Mesenteric fat pad (tissue), 1 donor: ENCODE measurements at regions not wholly inside any gene's neighbourhood (a gene's known extent, or its start where the extent isn't known, plus 50 kb on each side); places are given as distances from the start of the nearest gene placed in this dataset. TPM values are rescaled to one million over a fixed set of nuclear protein-coding genes. Genes with fewer than 3 reads are reported as not detected.

Experiments used
- microRNA-seq: library from miRNA; unstranded; fragments of <30 nt; microRNA quantifications from one replicate; pipeline ENCODE4 v1.2.0, GENCODE V29; 2020; ENCODE audit warnings: borderline number of aligned reads
- donor health status: DM: yes; HTN: yes; CAD: no.

Small RNA genes in the stretch of these regions (microRNA-seq; reads per million reads assigned to microRNA genes)
- gene MIR4417 = not detected
